H1 (cell line): ENCODE measurements at regions not wholly inside any gene's neighbourhood (a gene's known extent, or its start where the extent isn't known, plus 50 kb on each side); places are given as distances from the start of the nearest gene placed in this dataset.

Source experiments
- CEBPB ChIP-seq: IDR thresholded peaks from 2 replicates; pipeline ENCODE4 v1.6.1; 2012; ENCODE audit warnings: low read depth, low read length
- E2F6 ChIP-seq: IDR thresholded peaks from 2 replicates; pipeline ENCODE4 v1.6.1; 2012; ENCODE audit warnings: inconsistent platforms
- KDM5A ChIP-seq: fragments of 200-600 bp; IDR thresholded peaks from 2 replicates; pipeline ENCODE4 v1.7.1; 2012; ENCODE audit warnings: mild to moderate bottlenecking, low read length, inconsistent platforms, mixed read lengths
- PHF8 ChIP-seq: fragments of 200-600 bp; sonication (generic); conservative IDR thresholded peaks from 2 replicates; pipeline ENCODE4 v1.7.1; 2012; ENCODE audit warnings: low read depth, mild to moderate bottlenecking, inconsistent platforms, low read length, moderate library complexity
- POU5F1 ChIP-seq: IDR thresholded peaks from 2 replicates; pipeline ENCODE4 v1.6.1; 2011; ENCODE audit warnings: low read depth, mild to moderate bottlenecking, low read length, moderate library complexity
- RXRA ChIP-seq: IDR thresholded peaks from 2 replicates; pipeline ENCODE4 v1.6.1; 2011; ENCODE audit warnings: low read depth, mild to moderate bottlenecking, low read length, moderate library complexity; ENCODE audit not compliant: insufficient read depth

GRCh38 chr12:38490073-38490472 is 173.5 kb downstream of the ALG10B start (continued):
- TF ChIP-seq E2F6, result no peak
- no peak for TF ChIP-seq POU5F1
- no peak for TF ChIP-seq CEBPB
- TF ChIP-seq RXRA, result no peak
- no peak for TF ChIP-seq PHF8
- no peak for TF ChIP-seq KDM5A
